ENCODE measurements at regions not wholly inside any gene's neighbourhood (a gene's known extent, or its start where the extent isn't known, plus 50 kb on each side); places are given as distances from the start of the nearest gene placed in this dataset.

DNA sequence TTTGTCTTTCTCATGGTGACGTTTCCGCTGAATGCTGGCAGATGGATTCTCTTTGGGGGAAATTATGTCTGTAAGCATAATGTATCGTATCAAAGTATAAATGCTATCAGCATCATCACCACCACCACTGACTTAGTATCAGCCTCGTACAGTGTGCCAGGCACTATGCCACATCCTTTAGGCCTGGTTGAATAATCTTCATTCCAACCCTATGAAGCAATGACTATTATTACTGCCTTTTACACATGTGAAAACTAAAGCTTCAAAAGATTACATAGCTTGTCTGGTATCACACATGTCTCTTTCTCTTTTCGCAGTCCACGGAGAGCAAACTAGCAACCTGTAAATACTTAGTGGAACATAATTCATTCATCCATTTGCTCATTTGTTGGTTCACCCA is 166.7 kb upstream of the PRICKLE2 start:
- no peak for TF ChIP-seq POLR2A (IDR thresholded peaks at IDR 0.05)
- TF ChIP-seq, protein P1, sequence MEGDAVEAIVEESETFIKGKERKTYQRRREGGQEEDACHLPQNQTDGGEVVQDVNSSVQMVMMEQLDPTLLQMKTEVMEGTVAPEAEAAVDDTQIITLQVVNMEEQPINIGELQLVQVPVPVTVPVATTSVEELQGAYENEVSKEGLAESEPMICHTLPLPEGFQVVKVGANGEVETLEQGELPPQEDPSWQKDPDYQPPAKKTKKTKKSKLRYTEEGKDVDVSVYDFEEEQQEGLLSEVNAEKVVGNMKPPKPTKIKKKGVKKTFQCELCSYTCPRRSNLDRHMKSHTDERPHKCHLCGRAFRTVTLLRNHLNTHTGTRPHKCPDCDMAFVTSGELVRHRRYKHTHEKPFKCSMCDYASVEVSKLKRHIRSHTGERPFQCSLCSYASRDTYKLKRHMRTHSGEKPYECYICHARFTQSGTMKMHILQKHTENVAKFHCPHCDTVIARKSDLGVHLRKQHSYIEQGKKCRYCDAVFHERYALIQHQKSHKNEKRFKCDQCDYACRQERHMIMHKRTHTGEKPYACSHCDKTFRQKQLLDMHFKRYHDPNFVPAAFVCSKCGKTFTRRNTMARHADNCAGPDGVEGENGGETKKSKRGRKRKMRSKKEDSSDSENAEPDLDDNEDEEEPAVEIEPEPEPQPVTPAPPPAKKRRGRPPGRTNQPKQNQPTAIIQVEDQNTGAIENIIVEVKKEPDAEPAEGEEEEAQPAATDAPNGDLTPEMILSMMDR (IDR thresholded peaks at IDR 0.05), result no peak
